LNCaP clone FGC (cell line): ENCODE measurements at regions not wholly inside any gene's neighbourhood (a gene's known extent, or its start where the extent isn't known, plus 50 kb on each side); places are given as distances from the start of the nearest gene placed in this dataset.
"Not testable (repeated sequence)": the region's sequence is repeated elsewhere in the genome, so short reads cannot be mapped to it uniquely, and the experiment has no call there.

Experiments
- DNase-seq: peaks from one replicate; pipeline ENCODE4 v3.0.0-alpha.2; 2011; ENCODE audit warnings: low read depth
- H3K4me3 ChIP-seq: 2 replicates; pipeline ENCODE4 v1.5.1; 2011; ENCODE audit warnings: mild to moderate bottlenecking, low read depth, low read length, control low read depth
- TF ChIP-seq, protein P1 (sequence below): IDR thresholded peaks from 2 replicates; pipeline ENCODE4 v1.5.1; 2012; ENCODE audit warnings: mild to moderate bottlenecking; ENCODE audit not compliant: control insufficient read depth, insufficient read depth; ENCODE audit errors: extremely low read depth

DNA sequence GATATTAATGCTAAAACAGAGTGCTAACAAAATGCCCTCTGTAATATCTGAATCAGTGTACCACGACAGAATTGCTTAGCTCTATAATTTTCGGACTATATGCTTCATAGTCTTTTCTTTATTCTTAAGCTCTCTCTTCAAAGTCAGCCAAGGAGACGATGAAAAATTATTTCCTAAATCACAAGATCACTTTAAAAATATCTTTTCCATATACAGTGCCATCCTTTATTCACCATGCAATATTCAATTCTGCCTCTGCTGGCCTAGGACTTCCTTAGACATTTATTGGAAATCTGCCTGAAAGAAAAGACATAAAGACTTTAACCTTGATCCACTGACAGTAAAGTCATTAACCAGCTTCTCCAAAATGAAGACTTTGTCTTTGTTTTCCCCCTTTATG, 238.9 kb upstream of the BTG1 start:
- no peak for DNase-seq
- H3K4me3 ChIP-seq: no peak overlapping the region
- TF ChIP-seq, protein P1, sequence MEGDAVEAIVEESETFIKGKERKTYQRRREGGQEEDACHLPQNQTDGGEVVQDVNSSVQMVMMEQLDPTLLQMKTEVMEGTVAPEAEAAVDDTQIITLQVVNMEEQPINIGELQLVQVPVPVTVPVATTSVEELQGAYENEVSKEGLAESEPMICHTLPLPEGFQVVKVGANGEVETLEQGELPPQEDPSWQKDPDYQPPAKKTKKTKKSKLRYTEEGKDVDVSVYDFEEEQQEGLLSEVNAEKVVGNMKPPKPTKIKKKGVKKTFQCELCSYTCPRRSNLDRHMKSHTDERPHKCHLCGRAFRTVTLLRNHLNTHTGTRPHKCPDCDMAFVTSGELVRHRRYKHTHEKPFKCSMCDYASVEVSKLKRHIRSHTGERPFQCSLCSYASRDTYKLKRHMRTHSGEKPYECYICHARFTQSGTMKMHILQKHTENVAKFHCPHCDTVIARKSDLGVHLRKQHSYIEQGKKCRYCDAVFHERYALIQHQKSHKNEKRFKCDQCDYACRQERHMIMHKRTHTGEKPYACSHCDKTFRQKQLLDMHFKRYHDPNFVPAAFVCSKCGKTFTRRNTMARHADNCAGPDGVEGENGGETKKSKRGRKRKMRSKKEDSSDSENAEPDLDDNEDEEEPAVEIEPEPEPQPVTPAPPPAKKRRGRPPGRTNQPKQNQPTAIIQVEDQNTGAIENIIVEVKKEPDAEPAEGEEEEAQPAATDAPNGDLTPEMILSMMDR: no peak

- TF ChIP-seq, protein P1: no peak
- DNase-seq: no peak
- H3K4me3 ChIP-seq: no peak overlapping the region
Observed at GRCh38 chr12:92382383-92382878, 236.8 kb upstream of the BTG1 start.

DNA sequence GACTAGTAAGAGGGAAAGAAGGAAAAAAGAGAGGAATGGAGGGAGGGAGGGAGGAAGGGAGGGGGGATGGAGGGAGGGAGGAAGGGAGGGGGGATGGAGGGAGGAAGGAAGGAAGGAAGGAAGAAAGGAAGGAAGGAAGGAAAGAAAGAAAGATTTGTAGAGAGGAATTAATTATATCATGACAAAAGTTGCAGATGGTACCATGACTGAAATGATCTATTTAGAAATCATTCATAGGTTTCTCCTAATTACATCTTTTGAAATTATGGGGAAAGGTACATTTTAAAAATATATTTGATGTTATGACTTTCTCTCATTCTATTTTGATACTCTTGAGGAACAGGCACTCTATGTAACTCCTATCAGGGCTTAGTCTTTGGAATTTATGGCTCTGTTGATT, 236.2 kb upstream of the BTG1 start:
- H3K4me3 ChIP-seq: no peak overlapping the region
- TF ChIP-seq, protein P1: no peak
- DNase-seq: no peak

- TF ChIP-seq, protein P1: no peak
- H3K4me3 ChIP-seq: no peak overlapping the region
- no peak for DNase-seq
Observed at GRCh38 chr12:92378682-92379479, 233.2 kb upstream of the BTG1 start.

DNA sequence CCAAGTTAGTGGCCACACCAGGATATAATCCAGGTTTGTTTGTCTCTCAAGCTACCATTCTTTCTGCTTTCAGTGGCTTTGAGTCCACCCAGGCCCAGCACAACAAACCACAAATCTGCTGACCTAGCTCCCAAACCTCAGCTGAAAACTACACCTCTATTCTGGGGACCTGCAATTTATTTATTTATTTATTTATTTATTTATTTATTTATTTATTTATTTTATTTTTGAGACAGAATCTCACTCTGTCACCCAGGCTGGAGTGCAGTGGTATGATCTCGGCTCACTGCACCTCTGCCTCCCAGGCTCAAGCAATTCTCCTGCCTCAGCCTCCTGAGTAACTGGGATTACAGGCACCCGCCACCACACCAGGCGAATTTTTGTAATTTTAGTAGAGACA, 229.9 kb upstream of the BTG1 start:
- not testable (repeated sequence) for DNase-seq, H3K4me3 ChIP-seq

- TF ChIP-seq, protein P1: no peak
- DNase-seq: no peak
- H3K4me3 ChIP-seq: no peak overlapping the region
Observed at GRCh38 chr12:92370828-92371227, 225.2 kb upstream of the BTG1 start.

DNA sequence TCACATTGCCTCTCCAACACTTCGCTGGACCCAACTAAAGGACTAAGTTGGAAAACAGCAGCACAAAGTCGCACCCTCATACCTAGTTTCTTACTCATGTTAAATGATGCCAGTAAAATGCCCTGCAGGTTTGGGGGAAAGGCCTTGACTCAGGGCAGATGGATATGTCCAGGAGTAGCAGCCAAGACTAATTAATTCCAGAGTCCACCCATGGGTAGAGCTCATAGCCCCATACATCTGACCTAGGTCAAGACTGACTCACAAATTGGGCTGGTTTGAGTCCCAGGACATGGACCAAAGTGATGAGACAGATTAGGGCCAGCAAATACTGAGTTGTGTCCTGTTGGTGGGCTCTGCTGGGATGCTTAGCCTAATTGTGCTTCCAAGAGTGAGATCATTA, 224.0 kb upstream of the BTG1 start:
- TF ChIP-seq, protein P1: no peak
- no peak overlapping the region for H3K4me3 ChIP-seq
- no peak for DNase-seq
